T-cell (primary cell): ENCODE measurements at regions not wholly inside any gene's neighbourhood (a gene's known extent, or its start where the extent isn't known, plus 50 kb on each side); places are given as distances from the start of the nearest gene placed in this dataset.

Experiments
- ATAC-seq, 4 experiments: fragments of 200-7000 bp in 3 of 4; fragments of 150-1000 bp in 1 of 4; cut with Tn5 transposase; replicated peaks in 1 of 4; 1 replicate in 3 of 4; 2 replicates in 1 of 4; pipeline ENCODE4 v1.10.0; 2021; ENCODE audit warnings: moderate library complexity in 3 of 4, mild to moderate bottlenecking in 2 of 4, moderate number of reproducible peaks in 1 of 4
- CTCF ChIA-PET, 2 donors: fragments of 300-600 bp; sonication (Branson Sonifier 250); formaldehyde crosslinking; loops; one replicate each; lab custom pipeline; 2022; ENCODE audit warnings: antibody characterized with exemption in 2 of 2; lab: Charles Lee
- POLR2A ChIA-PET, 2 donors: fragments of 300-600 bp; sonication (Branson Sonifier 250); formaldehyde crosslinking; loops; one replicate each; lab custom pipeline; 2022; ENCODE audit warnings: antibody characterized with exemption in 2 of 2; lab: Charles Lee
- DNase-seq, 35 experiments: peaks; one replicate each; pipeline versions ENCODE4 v3.0.0 to v3.0.0-alpha.2; 2013 to 2023
- H3K27ac ChIP-seq: one replicate; pipeline ENCODE4 v1.5.1; 2013; ENCODE audit warnings: low read length
- H3K27me3 ChIP-seq, 2 experiments: replicated peaks in 1 of 2; 1 replicate in 1 of 2; 2 replicates in 1 of 2; pipeline versions ENCODE4 v1.6.1 to v1.7.0; 2013; ENCODE audit warnings: low read length in 1 of 2, mixed read lengths in 1 of 2; ENCODE audit not compliant: control insufficient read depth in 2 of 2, insufficient read depth in 2 of 2; ENCODE audit errors: extremely low read depth in 1 of 2
- H3K36me3 ChIP-seq, 2 donors: 1 replicate in 1 of 2; 2 replicates in 1 of 2; pipeline versions ENCODE4 v1.6.1 to v1.7.0; 2013; ENCODE audit warnings: low read length in 1 of 2; ENCODE audit not compliant: control insufficient read depth in 2 of 2, insufficient read depth in 1 of 2; ENCODE audit errors: extremely low read depth in 1 of 2
- H3K4me1 ChIP-seq, 2 experiments: 1 replicate in 1 of 2; 2 replicates in 1 of 2; pipeline versions ENCODE4 v1.6.1 to v1.7.0; 2013; ENCODE audit warnings: low read length in 2 of 2, mixed read lengths in 1 of 2; ENCODE audit not compliant: insufficient read depth in 2 of 2, control insufficient read depth in 1 of 2; ENCODE audit errors: extremely low read depth in 1 of 2
- H3K4me3 ChIP-seq, 2 donors: 1 replicate in 1 of 2; 2 replicates in 1 of 2; pipeline versions ENCODE4 v1.5.1 to v1.7.0; 2013; ENCODE audit warnings: mild to moderate bottlenecking in 2 of 2, low read length in 1 of 2, moderate library complexity in 1 of 2; ENCODE audit not compliant: control insufficient read depth in 1 of 2; ENCODE audit errors: extremely low read depth in 1 of 2
- H3K9me3 ChIP-seq: 2 replicates; pipeline ENCODE4 v1.7.0; 2013
- H3K27ac Mint-ChIP-seq, 2 donors: one replicate each; pipeline ENCODE4 v1.8.0; 2020 to 2021; ENCODE audit warnings: mild to moderate bottlenecking in 2 of 2, mixed read lengths in 2 of 2
- H3K27me3 Mint-ChIP-seq, 2 donors: one replicate each; pipeline ENCODE4 v1.8.0; 2021 to 2022; ENCODE audit warnings: mixed read lengths in 2 of 2
- H3K36me3 Mint-ChIP-seq: one replicate; pipeline ENCODE4 v1.8.0; 2021; ENCODE audit warnings: mixed read lengths
- H3K4me1 Mint-ChIP-seq, 3 donors: one replicate each; pipeline ENCODE4 v1.8.0; 2020 to 2022; ENCODE audit warnings: mixed read lengths in 3 of 3, mild to moderate bottlenecking in 1 of 3
- H3K4me3 Mint-ChIP-seq, 3 donors: one replicate each; pipeline ENCODE4 v1.8.0; 2020 to 2022; ENCODE audit warnings: mild to moderate bottlenecking in 3 of 3, mixed read lengths in 3 of 3, moderate library complexity in 3 of 3
- H3K9me3 Mint-ChIP-seq, 3 donors: one replicate each; pipeline ENCODE4 v1.8.0; 2020 to 2022; ENCODE audit warnings: mixed read lengths in 3 of 3
- WGBS: methylation state at CpG from one replicate; pipeline ENCODE4 v1.1.5; 2013; ENCODE audit warnings: missing lambda C conversion rate; ENCODE audit not compliant: insufficient coverage; 5-methylcytosine and 5-hydroxymethylcytosine counted together

- no peaks in the 10 kb centered on the region for H3K4me1 ChIP-seq
- POLR2A ChIA-PET = no interaction called here
- ATAC-seq (no peak), DNase-seq (no peak)
- H3K27ac ChIP-seq = no peak overlapping the region
- Mint-ChIP-seq H3K9me3 (peaks cover 0 to 4% (median 2%) of the 10 kb centered on the region in 3 donors), H3K4me3 (no peak overlapping the region), H3K4me1 (peaks cover 0 to 7% (median 0%) of the 10 kb centered on the region in 3 donors), H3K27me3 (peaks cover 22 to 30% of the 10 kb centered on the region in 2 donors), H3K27ac (no peak overlapping the region), H3K36me3 (no peaks in the 10 kb centered on the region)
- CTCF ChIA-PET = no interaction called here
- 65% methylated on average over 3 of the region's 11 CpGs for WGBS
- no peaks in the 10 kb centered on the region for H3K9me3 ChIP-seq
- no peak overlapping the region for H3K4me3 ChIP-seq
- H3K36me3 ChIP-seq = no peaks in the 10 kb centered on the region
- H3K27me3 ChIP-seq = peaks cover 2 to 22% of the 10 kb centered on the region in 2 experiments
Measured at GRCh38 chr14:103196716-103197115, 73.5 kb downstream of the TNFAIP2 start.

DNA sequence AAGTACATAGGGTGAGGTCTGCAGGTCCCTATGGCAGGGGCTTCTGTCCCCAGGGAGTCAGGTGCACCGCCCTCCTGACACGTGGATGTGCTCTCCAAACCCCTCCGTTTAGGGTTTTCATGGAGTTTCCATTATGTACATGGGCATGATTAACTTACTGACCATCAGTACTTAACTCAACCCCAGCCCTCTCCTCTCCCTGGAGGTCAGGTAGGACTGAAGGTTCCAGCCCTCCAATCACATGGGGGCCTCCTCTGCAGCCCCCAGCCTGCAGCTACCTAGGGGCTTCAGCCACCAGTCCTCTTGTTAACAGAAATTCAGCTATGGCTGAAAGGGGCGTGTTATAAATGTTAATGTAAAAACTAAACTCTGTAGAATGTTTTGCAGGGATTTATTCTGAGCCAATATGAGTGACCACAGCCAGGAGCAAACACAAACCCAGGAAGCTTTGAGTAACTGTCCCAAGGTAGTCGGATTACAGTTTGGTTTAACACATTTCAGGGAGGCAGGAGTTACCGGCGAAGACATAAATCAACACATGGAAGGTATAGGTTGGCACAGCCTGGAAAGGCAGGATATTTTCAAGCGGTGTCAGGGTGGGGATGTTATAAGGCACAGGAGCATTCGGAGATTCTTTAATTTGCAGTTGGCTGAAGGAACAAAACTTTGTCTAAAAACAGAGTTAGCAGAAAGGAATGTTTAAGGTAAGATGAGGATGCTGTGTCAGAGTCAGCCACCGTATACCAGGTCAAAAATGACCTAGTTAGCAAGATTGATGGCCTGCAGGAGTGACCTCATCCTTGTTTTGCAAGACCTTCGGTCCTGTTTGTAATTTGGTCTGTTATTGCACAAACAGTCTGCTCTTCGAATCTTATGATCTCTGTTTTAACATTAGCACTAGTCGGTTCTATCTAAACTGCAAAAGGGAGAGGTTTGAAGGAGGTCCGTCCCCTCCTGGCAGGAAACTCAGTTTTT, 75.2 kb downstream of the TNFAIP2 start:
- no peaks in the 10 kb centered on the region for H3K36me3 Mint-ChIP-seq
- CTCF ChIA-PET = no interaction called here
- 72% methylated on average over 12 of the region's 14 CpGs for WGBS
- H3K36me3 ChIP-seq = no peaks in the 10 kb centered on the region
- H3K4me3 ChIP-seq = no peak overlapping the region
- no peak overlapping the region for H3K4me3 Mint-ChIP-seq
- peaks cover 25 to 31% of the 10 kb centered on the region in 2 donors for H3K27me3 Mint-ChIP-seq
- H3K4me1 Mint-ChIP-seq = no peaks in the 10 kb centered on the region
- H3K9me3 ChIP-seq = no peaks in the 10 kb centered on the region
- DNase-seq (no peak), ATAC-seq (no peak)
- peaks cover 2 to 27% of the 10 kb centered on the region in 2 experiments for H3K27me3 ChIP-seq
- peaks cover 0 to 4% (median 2%) of the 10 kb centered on the region in 3 donors for H3K9me3 Mint-ChIP-seq
- no peaks in the 10 kb centered on the region for H3K4me1 ChIP-seq
- H3K27ac ChIP-seq = no peak overlapping the region
- no peak overlapping the region for H3K27ac Mint-ChIP-seq
- POLR2A ChIA-PET = no interaction called here

DNA sequence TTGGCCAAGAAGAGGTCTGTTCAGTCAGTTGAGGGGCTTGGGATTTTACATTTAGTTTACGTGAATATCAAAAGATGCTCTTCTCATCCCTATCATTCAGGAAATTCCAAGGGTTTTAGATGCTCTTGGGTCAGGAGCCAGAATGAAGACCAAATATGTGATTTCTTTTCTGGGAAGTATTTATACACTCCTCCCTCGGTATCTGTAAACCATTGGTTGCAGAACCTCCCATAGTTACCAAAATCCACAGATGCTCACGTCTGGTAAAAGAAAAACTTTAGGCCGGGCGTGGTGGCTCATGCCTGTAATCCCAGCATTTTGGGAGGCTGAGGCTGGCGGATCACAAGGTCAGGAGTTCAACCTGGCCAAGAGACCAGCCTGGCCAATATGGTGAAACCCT, 75.9 kb downstream of the TNFAIP2 start:
- H3K27ac Mint-ChIP-seq = no peak overlapping the region
- H3K27me3 Mint-ChIP-seq = peaks cover 25 to 34% of the 10 kb centered on the region in 2 donors

DNA sequence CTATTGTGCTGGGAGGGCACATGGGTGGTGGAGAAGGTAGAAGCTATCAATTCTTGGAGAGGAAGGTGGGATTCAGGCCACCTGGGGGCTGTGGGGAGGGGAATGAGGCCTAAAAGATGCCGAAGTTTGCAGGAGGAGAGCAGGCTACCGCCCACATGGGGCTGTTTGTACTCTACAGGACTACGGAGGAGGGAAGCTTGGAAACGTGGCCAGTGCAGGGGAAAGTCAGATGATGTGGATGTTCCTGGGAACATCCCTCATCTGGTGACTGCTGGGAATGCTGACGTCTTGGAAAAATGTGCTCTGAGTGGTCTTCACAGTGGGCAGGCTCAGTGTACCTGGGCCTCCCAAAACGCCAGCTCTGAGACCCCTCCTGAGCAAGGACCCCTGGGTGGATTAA, 78.5 kb downstream of the TNFAIP2 start:
- peaks cover 0 to 38% of the 10 kb centered on the region in 2 experiments for H3K27me3 ChIP-seq
- DNase-seq = no peak
- ChIA-PET CTCF (no interaction called here), POLR2A (interaction anchor here in 1 of 2 donors (0.6 kb wide), 1 partner anchor 1862 kb away, joined by 4 read pairs; no protein-coding TSS in a partner anchor)
- H3K36me3 Mint-ChIP-seq = peaks cover 3% of the 10 kb centered on the region
- no peak overlapping the region for H3K27ac Mint-ChIP-seq
- no peaks in the 10 kb centered on the region for H3K9me3 ChIP-seq
- H3K4me1 ChIP-seq = no peaks in the 10 kb centered on the region
- H3K9me3 Mint-ChIP-seq = peaks cover 12 to 19% (median 12%) of the 10 kb centered on the region in 3 donors
- no peak overlapping the region for H3K4me3 ChIP-seq
- no peak overlapping the region for H3K4me3 Mint-ChIP-seq
- H3K4me1 Mint-ChIP-seq = no peaks in the 10 kb centered on the region
- H3K27me3 Mint-ChIP-seq = peaks cover 17 to 27% of the 10 kb centered on the region in 2 donors
- no peak for ATAC-seq
- H3K36me3 ChIP-seq = no peaks in the 10 kb centered on the region
- no peak overlapping the region for H3K27ac ChIP-seq
- WGBS = 79% methylated on average over 5 of the region's 6 CpGs

More for the DNA sequence above, 75.9 kb downstream of the TNFAIP2 start:
- H3K4me3 Mint-ChIP-seq = no peak overlapping the region
- no peaks in the 10 kb centered on the region for H3K4me1 ChIP-seq
- no peak overlapping the region for H3K4me3 ChIP-seq
- H3K27me3 ChIP-seq = peaks cover 0 to 27% of the 10 kb centered on the region in 2 experiments
- H3K9me3 Mint-ChIP-seq = peaks cover 5 to 10% (median 8%) of the 10 kb centered on the region in 3 donors
- DNase-seq (no peak), ATAC-seq (no peak)
- no peak overlapping the region for H3K27ac ChIP-seq
- no peaks in the 10 kb centered on the region for H3K36me3 ChIP-seq
- H3K9me3 ChIP-seq = no peaks in the 10 kb centered on the region
- POLR2A ChIA-PET = no interaction called here
- H3K36me3 Mint-ChIP-seq = no peaks in the 10 kb centered on the region
- WGBS = 97% methylated on average over 4 of the region's 6 CpGs
- H3K4me1 Mint-ChIP-seq = no peaks in the 10 kb centered on the region
- CTCF ChIA-PET = no interaction called here

- H3K36me3 Mint-ChIP-seq = peaks cover 3% of the 10 kb centered on the region
- peaks cover 0 to 2% (median 2%) of the 10 kb centered on the region in 3 donors for H3K4me1 Mint-ChIP-seq
- peaks cover 27 to 33% of the 10 kb centered on the region in 2 donors for H3K27me3 Mint-ChIP-seq
- Histone ChIP-seq H3K36me3 (no peaks in the 10 kb centered on the region), H3K27me3 (peaks cover 11 to 49% of the 10 kb centered on the region in 2 experiments), H3K4me3 (no peak overlapping the region), H3K27ac (no peak overlapping the region), H3K4me1 (no peaks in the 10 kb centered on the region), H3K9me3 (no peaks in the 10 kb centered on the region)
- WGBS = 88% methylated on average over 2 of the region's 5 CpGs
- DNase-seq = no peak
- ChIA-PET POLR2A (interaction anchor here in 1 of 2 donors (0.6 kb wide), 1 partner anchor 22 kb away, joined by 8 read pairs; no protein-coding TSS in a partner anchor), CTCF (no interaction called here)
- no peak for ATAC-seq
- peaks cover 12 to 19% (median 12%) of the 10 kb centered on the region in 3 donors for H3K9me3 Mint-ChIP-seq
- H3K27ac Mint-ChIP-seq = no peak overlapping the region
- no peak overlapping the region for H3K4me3 Mint-ChIP-seq
Measured at GRCh38 chr14:103204852-103205540, 81.7 kb downstream of the TNFAIP2 start.

DNA sequence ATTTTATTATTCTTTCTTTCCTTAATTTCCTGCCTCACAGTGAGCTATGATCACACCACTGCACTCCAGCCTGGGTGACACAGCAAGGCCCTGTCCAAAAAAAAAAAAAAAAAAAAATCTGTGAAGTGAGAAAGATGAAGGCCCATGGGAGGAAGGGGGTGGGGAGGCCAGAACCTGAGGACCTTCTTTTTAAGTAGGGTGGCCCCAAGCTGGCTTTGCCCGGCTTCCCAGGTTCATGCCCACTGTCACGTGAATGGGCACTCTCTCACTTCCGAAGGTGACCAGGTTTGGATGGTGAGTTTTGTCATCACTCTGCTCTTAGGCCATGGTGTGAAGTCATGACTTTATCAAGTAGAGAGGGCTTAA, 82.3 kb downstream of the TNFAIP2 start:
- no peak overlapping the region for H3K27ac Mint-ChIP-seq
- H3K36me3 Mint-ChIP-seq = peaks cover 3% of the 10 kb centered on the region
- no peak overlapping the region for H3K4me3 Mint-ChIP-seq
- WGBS = 95% methylated on average over 3 of the region's 3 CpGs
- DNase-seq (no peak), ATAC-seq (no peak)
- Histone ChIP-seq H3K4me1 (no peaks in the 10 kb centered on the region), H3K36me3 (no peaks in the 10 kb centered on the region), H3K9me3 (no peaks in the 10 kb centered on the region), H3K4me3 (no peak overlapping the region), H3K27ac (no peak overlapping the region), H3K27me3 (peaks cover 11 to 48% of the 10 kb centered on the region in 2 experiments)
- ChIA-PET POLR2A (interaction anchor here in 1 of 2 donors (0.6 kb wide), 1 partner anchor 23 kb away, joined by 8 read pairs; no protein-coding TSS in a partner anchor), CTCF (no interaction called here)
- H3K27me3 Mint-ChIP-seq = peaks cover 30 to 36% of the 10 kb centered on the region in 2 donors
- peaks cover 12 to 19% (median 12%) of the 10 kb centered on the region in 3 donors for H3K9me3 Mint-ChIP-seq
- peaks cover 0 to 2% (median 2%) of the 10 kb centered on the region in 3 donors for H3K4me1 Mint-ChIP-seq
